HCT116 (cell line): ENCODE measurements at regions not wholly inside any gene's neighbourhood (a gene's known extent, or its start where the extent isn't known, plus 50 kb on each side); places are given as distances from the start of the nearest gene placed in this dataset.

Source experiments
- EZH2 ChIP-seq: fragments of 200-600 bp; sonication (generic); IDR thresholded peaks from 2 replicates; pipeline ENCODE4 v1.6.1; 2017; ENCODE audit warnings: antibody characterized with exemption, mixed run types
- FOSL1 ChIP-seq: IDR thresholded peaks from 2 replicates; pipeline ENCODE4 v1.6.1; 2012; ENCODE audit warnings: low read depth
- MAX ChIP-seq: IDR thresholded peaks from 2 replicates; pipeline ENCODE4 v1.6.1; 2012
- POLR2AphosphoS5 ChIP-seq: IDR thresholded peaks from 2 replicates; pipeline ENCODE4 v1.6.1; 2011; ENCODE audit warnings: mild to moderate bottlenecking, low read depth, low read length, moderate library complexity
- TF ChIP-seq, protein P1 (sequence below), 3 experiments: fragments of 200-600 bp in 1 of 3; sonication (generic) in 1 of 3; IDR thresholded peaks in 2 of 3; conservative IDR thresholded peaks in 1 of 3; 2 replicates each; pipeline ENCODE4 v1.5.1; 2012 to 2017; ENCODE audit warnings: low read depth in 2 of 3, low read length in 2 of 3, antibody characterized with exemption in 1 of 3, borderline replicate concordance in 1 of 3, control low read depth in 1 of 3, mild to moderate bottlenecking in 1 of 3, mixed read lengths in 1 of 3, mixed run types in 1 of 3, moderate library complexity in 1 of 3; ENCODE audit not compliant: insufficient read depth in 1 of 3

DNA sequence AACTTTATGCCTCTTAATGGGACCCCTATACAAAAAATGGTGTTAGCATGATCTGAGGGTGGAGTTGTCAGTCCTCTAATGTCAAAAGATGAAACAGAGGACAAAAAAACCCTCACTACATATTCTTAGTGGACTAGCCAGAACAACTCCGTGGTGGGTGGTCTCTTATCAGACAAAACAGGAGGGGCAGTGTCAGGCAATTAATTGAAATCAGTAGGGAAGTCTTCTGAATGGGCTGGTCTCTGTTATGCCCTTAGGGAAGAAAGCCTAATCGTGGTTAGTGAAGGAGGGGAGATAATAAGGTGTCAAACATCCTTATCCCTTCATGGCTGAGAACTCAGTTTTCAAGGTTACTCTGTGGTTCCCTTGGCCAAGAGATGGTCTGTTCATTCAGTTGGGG, 909.4 kb downstream of the GRID1 start:
- TF ChIP-seq EZH2 (no peak), POLR2AphosphoS5 (no peak), MAX (no peak), FOSL1 (no peak)
- TF ChIP-seq, protein P1, sequence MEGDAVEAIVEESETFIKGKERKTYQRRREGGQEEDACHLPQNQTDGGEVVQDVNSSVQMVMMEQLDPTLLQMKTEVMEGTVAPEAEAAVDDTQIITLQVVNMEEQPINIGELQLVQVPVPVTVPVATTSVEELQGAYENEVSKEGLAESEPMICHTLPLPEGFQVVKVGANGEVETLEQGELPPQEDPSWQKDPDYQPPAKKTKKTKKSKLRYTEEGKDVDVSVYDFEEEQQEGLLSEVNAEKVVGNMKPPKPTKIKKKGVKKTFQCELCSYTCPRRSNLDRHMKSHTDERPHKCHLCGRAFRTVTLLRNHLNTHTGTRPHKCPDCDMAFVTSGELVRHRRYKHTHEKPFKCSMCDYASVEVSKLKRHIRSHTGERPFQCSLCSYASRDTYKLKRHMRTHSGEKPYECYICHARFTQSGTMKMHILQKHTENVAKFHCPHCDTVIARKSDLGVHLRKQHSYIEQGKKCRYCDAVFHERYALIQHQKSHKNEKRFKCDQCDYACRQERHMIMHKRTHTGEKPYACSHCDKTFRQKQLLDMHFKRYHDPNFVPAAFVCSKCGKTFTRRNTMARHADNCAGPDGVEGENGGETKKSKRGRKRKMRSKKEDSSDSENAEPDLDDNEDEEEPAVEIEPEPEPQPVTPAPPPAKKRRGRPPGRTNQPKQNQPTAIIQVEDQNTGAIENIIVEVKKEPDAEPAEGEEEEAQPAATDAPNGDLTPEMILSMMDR (IDR thresholded peaks at IDR 0.05 in 2 of 3, conservative IDR thresholded peaks at IDR 0.05 in 1 of 3; ENCODE audit: borderline replicate concordance in 1 of 3, insufficient read depth in 1 of 3, low read depth in 2 of 3, low read length in 2 of 3) = no peak
